ENCODE measurements at regions not wholly inside any gene's neighbourhood (a gene's known extent, or its start where the extent isn't known, plus 50 kb on each side); places are given as distances from the start of the nearest gene placed in this dataset.

DNA sequence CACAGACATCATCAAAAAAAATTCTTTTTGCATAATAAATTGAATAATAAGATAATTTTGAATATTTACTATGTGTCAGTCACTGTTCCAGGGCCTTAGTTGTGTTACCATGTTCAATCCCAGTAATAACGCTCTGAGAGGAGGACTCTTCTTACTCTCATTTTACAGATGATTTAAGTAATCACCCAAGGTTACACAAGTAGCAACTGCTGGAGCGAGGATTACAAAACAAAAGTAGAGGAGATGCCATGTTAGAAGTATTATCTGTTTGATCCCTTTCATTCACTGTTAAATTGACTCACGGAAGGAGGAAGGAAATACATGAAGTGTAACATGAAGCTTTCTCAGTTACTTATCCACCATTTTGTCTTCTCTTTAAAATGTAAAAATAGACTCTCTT, 412.8 kb downstream of the NFIB start:
- Histone ChIP-seq H3K9ac (ENCODE audit: extremely low read depth, low read length, poor library complexity, severe bottlenecking) (no peak overlapping the region), H3K9me3 (ENCODE audit: control insufficient read depth, low read length) (peaks cover 3% of the 10 kb centered on the region), H3K4me1 (ENCODE audit: control insufficient read depth, insufficient read depth, low read length) (no peaks in the 10 kb centered on the region), H3K27ac (ENCODE audit: low read depth, low read length) (no peak overlapping the region), H3K36me3 (ENCODE audit: control insufficient read depth, insufficient read depth, low read length) (no peaks in the 10 kb centered on the region), H3K4me3 (ENCODE audit: low read length) (no peak overlapping the region), H3K27me3 (ENCODE audit: control insufficient read depth, insufficient read depth, low read length, poor library complexity, severe bottlenecking) (no peaks in the 10 kb centered on the region)
- Mint-ChIP-seq H3K4me3 (no peak overlapping the region), H3K27me3 (ENCODE audit: insufficient read depth) (no peaks in the 10 kb centered on the region), H3K36me3 (ENCODE audit: low read depth) (no peaks in the 10 kb centered on the region), H3K27ac (no peak overlapping the region), H3K4me1 (peaks cover 6% of the 10 kb centered on the region), H3K9me3 (peaks cover 3% of the 10 kb centered on the region)
- DNase-seq: no peak
- 100% methylated on average over 1 to 3 of the region's 3 CpGs for WGBS, 2 experiments (ENCODE audit: insufficient coverage in 1 of 2, insufficient read length in 1 of 2)
- TF ChIP-seq, protein P1, sequence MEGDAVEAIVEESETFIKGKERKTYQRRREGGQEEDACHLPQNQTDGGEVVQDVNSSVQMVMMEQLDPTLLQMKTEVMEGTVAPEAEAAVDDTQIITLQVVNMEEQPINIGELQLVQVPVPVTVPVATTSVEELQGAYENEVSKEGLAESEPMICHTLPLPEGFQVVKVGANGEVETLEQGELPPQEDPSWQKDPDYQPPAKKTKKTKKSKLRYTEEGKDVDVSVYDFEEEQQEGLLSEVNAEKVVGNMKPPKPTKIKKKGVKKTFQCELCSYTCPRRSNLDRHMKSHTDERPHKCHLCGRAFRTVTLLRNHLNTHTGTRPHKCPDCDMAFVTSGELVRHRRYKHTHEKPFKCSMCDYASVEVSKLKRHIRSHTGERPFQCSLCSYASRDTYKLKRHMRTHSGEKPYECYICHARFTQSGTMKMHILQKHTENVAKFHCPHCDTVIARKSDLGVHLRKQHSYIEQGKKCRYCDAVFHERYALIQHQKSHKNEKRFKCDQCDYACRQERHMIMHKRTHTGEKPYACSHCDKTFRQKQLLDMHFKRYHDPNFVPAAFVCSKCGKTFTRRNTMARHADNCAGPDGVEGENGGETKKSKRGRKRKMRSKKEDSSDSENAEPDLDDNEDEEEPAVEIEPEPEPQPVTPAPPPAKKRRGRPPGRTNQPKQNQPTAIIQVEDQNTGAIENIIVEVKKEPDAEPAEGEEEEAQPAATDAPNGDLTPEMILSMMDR (conservative IDR thresholded peaks at IDR 0.05): no peak

DNA sequence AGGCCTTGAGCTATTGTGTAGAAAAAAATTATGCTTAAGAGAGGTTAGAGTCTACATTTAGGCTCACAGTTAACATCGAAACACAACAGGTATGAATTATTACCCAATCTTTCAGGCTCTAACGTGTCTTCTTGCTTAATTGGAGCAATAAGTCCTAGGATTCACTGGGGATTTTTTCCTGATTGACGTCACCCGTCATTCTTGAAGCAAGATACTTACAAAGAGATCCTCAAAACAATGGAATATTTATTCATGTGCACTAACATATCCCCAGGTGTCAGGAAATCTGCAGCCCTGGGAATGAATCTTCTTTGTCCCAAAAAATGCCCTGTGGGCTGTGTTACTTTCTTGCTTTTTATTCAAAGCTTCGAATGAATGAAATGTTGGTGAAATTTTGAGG, 413.5 kb downstream of the NFIB start:
- H3K4me3 ChIP-seq (ENCODE audit: low read length): no peak overlapping the region
- no peak overlapping the region for H3K9ac ChIP-seq (ENCODE audit: extremely low read depth, low read length, poor library complexity, severe bottlenecking)
- Mint-ChIP-seq H3K9me3 (no peaks in the 10 kb centered on the region), H3K36me3 (ENCODE audit: low read depth) (no peaks in the 10 kb centered on the region), H3K27me3 (ENCODE audit: insufficient read depth) (no peaks in the 10 kb centered on the region), H3K4me3 (no peak overlapping the region), H3K27ac (no peak overlapping the region), H3K4me1 (peaks cover 6% of the 10 kb centered on the region)
- no peaks in the 10 kb centered on the region for H3K9me3 ChIP-seq (ENCODE audit: control insufficient read depth, low read length)
- DNase-seq: no peak
- no peak overlapping the region for H3K27ac ChIP-seq (ENCODE audit: low read depth, low read length)
- H3K4me1 ChIP-seq (ENCODE audit: control insufficient read depth, insufficient read depth, low read length): no peaks in the 10 kb centered on the region
- H3K36me3 ChIP-seq (ENCODE audit: control insufficient read depth, insufficient read depth, low read length): no peaks in the 10 kb centered on the region
- TF ChIP-seq, protein P1 (conservative IDR thresholded peaks at IDR 0.05): no peak
- 70 to 94% methylated on average over 4 to 5 of the region's 5 CpGs for WGBS, 2 experiments (ENCODE audit: insufficient coverage in 1 of 2, insufficient read length in 1 of 2)
- no peaks in the 10 kb centered on the region for H3K27me3 ChIP-seq (ENCODE audit: control insufficient read depth, insufficient read depth, low read length, poor library complexity, severe bottlenecking)

GRCh38 chr9:13899924-13900323, 414.0 kb downstream of the NFIB start:
- H3K9ac ChIP-seq (ENCODE audit: extremely low read depth, low read length, poor library complexity, severe bottlenecking): no peak overlapping the region
- no peak overlapping the region for H3K27ac ChIP-seq (ENCODE audit: low read depth, low read length)
- no peaks in the 10 kb centered on the region for H3K9me3 Mint-ChIP-seq
- H3K9me3 ChIP-seq (ENCODE audit: control insufficient read depth, low read length): no peaks in the 10 kb centered on the region
- H3K27ac Mint-ChIP-seq: no peak overlapping the region
- no peaks in the 10 kb centered on the region for H3K36me3 ChIP-seq (ENCODE audit: control insufficient read depth, insufficient read depth, low read length)
- no peaks in the 10 kb centered on the region for H3K36me3 Mint-ChIP-seq (ENCODE audit: low read depth)
- no peaks in the 10 kb centered on the region for H3K4me1 ChIP-seq (ENCODE audit: control insufficient read depth, insufficient read depth, low read length)
- H3K4me3 Mint-ChIP-seq: no peak overlapping the region
- H3K27me3 ChIP-seq (ENCODE audit: control insufficient read depth, insufficient read depth, low read length, poor library complexity, severe bottlenecking): no peaks in the 10 kb centered on the region
- DNase-seq: no peak
- H3K4me1 Mint-ChIP-seq: peaks cover 6% of the 10 kb centered on the region
- 84 to 85% methylated on average over 6 to 7 of the region's 7 CpGs for WGBS, 2 experiments (ENCODE audit: insufficient coverage in 1 of 2, insufficient read length in 1 of 2)
- H3K27me3 Mint-ChIP-seq (ENCODE audit: insufficient read depth): no peaks in the 10 kb centered on the region
- H3K4me3 ChIP-seq (ENCODE audit: low read length): no peak overlapping the region
- TF ChIP-seq, protein P1 (conservative IDR thresholded peaks at IDR 0.05): no peak
